ENCODE measurements at regions not wholly inside any gene's neighbourhood (a gene's known extent, or its start where the extent isn't known, plus 50 kb on each side); places are given as distances from the start of the nearest gene placed in this dataset.

DNA sequence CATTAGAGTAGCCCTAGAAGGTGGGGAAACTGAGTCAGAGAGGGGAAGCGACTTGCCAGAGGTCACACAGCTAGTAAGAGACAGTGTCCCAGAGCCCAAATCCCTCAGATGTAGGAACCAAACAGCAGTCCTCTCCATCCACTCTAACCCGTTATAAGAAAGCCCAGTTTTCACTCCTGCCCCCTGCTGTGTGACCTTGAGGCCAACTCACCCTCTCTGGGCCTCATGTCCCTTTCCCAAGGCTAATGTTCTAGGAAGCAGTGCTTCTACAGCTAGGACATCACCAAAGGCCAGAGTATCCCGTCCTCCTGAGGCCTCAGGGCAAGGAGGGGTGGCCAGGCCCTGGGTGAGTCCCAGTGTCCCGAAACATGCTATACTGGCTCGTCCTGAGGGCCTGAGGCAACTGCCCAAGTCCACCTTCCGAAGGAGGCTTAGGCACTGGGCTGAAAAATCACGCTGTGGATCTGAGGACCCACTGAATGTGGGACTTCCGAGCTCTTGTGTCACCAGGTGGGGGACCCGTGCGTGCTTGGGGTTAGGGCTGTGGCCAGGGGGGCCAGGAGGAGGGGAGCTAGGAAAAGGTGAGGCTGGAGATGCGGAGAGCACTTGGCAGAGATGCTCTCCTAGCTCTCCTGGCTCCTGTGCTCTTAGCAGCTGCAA, 109.2 kb upstream of the SLC6A11 start:
- Mint-ChIP-seq H3K27ac (no peak overlapping the region), H3K9me3 (no peaks in the 10 kb centered on the region), H3K36me3 (ENCODE audit: low read depth) (no peaks in the 10 kb centered on the region), H3K4me1 (peaks cover 4% of the 10 kb centered on the region), H3K4me3 (peak overlapping the region; percentile 23), H3K27me3 (peaks cover 70% of the 10 kb centered on the region)
- DNase-seq, result no peak
- no peak for ATAC-seq

DNA sequence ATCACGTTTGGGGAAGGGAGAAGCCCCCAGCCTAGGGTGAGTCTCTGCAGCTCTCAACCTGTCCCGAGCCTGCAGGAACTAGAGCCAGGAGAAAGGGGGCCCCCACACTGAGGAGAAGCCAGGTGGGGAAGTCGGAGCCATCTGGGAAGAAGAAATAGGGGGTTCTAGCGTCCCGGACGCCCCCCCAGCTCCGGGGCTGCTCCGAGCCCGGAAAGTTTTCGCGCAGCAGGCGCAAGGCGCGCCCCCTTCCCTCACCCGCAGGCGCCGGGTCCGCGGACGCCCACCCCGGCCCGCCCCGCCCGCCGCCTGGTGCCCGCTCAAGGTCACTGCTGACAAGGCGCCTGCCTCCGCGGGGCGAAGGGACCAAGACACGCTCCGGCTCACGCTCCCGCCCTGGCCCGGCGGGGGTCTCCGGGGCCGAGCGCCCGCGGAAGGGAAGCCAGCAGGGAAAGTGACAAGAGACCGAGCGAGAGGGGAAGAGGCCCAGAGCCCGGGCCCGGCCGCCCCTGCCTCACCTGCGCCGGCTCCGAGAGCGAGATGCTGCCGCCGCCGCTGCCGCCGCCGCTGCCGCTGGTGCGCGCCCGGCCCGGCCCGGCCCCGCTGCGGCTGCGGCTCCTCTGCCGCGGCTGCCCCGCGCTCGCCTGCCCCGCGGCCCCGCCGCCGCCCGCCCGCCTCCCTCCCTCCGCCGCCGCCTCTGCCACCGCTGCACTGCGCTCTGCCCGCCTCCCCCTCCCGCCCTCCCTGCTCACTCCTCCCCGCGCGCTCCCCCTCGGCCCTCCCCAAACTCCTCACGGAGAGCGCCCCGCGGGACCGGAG, 108.4 kb upstream of the SLC6A11 start:
- Mint-ChIP-seq H3K36me3 (ENCODE audit: low read depth) (no peaks in the 10 kb centered on the region), H3K4me3 (peak overlapping the region; percentile 23), H3K9me3 (no peaks in the 10 kb centered on the region), H3K27ac (no peak overlapping the region), H3K27me3 (peaks cover 68% of the 10 kb centered on the region), H3K4me1 (peaks cover 4% of the 10 kb centered on the region)
- DNase-seq (no peak), ATAC-seq (no peak)

DNA sequence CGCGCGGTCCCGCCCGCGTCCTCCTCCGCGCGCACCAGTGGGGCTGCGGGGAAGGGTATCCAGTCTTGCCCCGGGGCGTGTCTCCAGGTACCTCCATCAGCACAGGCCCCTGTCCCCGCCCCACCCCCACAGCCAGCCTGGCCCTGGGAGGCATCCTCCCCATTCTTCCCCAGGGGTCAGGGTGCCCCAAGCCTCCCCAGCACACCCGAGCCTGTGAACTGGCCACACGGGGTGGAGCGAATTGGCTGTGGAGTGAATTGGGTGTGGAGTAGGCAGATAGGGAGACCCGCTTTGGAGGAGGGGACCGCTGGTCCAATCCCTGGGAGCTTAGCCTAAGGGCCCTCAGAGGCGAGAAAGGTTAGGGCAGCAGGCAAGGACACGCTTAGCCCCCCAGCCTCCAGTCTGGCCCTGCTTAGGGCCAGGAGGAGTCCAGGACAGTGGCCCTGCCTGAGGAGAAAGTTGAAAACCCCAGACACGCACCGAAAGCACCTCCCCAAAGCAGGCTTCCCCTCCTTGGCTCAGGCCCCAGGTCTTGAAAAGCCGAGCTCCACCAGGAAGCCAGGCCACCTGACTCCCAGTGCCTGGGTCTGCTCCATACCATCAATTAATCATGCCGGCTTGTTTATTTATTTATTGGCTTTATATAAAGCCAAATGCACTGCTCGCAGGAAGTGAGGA, 107.7 kb upstream of the SLC6A11 start:
- H3K27me3 Mint-ChIP-seq, result peaks cover 61% of the 10 kb centered on the region
- H3K9me3 Mint-ChIP-seq, result no peaks in the 10 kb centered on the region
- H3K4me3 Mint-ChIP-seq, result no peak overlapping the region
- H3K4me1 Mint-ChIP-seq, result peaks cover 4% of the 10 kb centered on the region
- H3K27ac Mint-ChIP-seq, result no peak overlapping the region
- DNase-seq, result no peak
- H3K36me3 Mint-ChIP-seq (ENCODE audit: low read depth), result no peaks in the 10 kb centered on the region
- ATAC-seq, result no peak

DNA sequence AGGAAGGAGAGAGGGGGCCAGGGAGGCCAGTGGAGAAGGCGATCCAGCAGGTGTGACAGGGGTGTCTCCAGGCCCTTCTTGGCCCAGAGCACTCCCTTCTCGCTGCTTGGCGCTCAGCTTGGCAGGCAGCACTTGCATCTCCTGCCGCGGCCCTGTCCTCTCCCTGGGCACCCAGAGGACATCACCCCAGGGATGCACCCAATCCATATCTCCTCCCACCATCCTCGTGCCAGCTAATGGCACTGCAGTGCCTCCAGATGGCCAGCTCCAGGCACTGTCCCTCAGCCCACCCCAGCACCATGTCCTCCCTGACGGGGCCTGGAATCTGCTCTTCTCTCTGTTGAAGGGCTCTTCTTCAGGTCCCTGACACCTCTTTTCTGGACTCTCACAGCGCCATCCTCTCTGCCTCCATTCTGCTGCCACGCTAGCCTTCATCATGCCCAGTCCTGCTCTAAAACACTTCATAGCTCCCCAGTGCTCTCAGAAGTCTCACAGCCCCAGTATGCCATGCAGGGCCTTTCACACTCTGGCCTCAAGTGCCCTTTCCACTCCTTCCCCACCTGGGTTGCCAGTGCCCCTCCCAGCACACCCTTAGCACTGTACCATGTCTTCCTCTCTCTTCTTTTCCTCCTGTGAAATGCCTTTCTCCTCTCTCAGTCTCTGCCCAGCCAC, 106.8 kb upstream of the SLC6A11 start:
- Mint-ChIP-seq H3K4me1 (peaks cover 4% of the 10 kb centered on the region), H3K27me3 (peaks cover 56% of the 10 kb centered on the region), H3K9me3 (no peaks in the 10 kb centered on the region), H3K27ac (no peak overlapping the region), H3K36me3 (ENCODE audit: low read depth) (no peaks in the 10 kb centered on the region), H3K4me3 (no peak overlapping the region)
- no peak for DNase-seq
- peak; percentile 25 for ATAC-seq

DNA sequence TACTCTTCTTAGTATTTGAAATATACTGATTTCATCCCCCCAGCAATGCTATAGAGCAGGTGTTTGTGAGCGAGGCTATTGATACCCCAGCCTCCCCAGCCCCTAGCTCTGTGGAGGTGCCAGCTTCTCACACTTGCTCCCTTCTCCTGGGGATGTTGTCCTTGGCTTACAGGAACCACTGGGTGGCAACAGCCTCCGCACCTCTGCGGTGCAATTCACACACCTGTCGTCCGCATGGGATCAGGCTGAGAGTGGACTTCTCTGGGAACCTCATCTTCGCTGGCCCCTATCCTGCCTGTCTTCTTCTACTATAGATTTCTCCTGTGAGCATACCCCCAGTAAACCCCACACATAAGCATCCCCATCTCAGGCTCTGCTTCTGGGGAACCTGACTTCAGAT, 103.9 kb upstream of the SLC6A11 start:
- Mint-ChIP-seq H3K4me1 (peaks cover 1% of the 10 kb centered on the region), H3K36me3 (ENCODE audit: low read depth) (no peaks in the 10 kb centered on the region), H3K9me3 (peaks cover 4% of the 10 kb centered on the region), H3K4me3 (no peak overlapping the region), H3K27me3 (peaks cover 36% of the 10 kb centered on the region), H3K27ac (no peak overlapping the region)
- DNase-seq (no peak), ATAC-seq (no peak)

DNA sequence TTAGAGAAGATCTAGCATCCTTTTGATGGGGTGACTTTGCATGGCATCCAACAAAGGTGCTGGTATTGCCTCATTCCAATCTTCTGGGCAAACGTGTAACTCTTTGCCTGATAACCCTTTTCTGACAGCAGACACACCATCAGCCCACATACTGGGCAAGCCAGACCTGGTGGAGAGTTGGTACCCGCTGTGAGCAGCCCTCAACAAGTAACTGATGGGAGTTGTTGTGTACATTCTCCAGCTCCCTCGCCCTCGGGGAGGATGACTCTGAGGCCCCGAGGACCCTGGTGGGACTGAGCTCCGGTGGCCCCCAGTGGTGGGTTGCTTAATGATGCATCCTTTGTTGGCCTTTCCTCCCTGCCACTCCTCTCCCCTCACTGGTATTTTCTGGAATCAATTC, 102.4 kb upstream of the SLC6A11 start:
- Mint-ChIP-seq H3K27ac (no peak overlapping the region), H3K9me3 (peaks cover 4% of the 10 kb centered on the region), H3K4me3 (no peak overlapping the region), H3K27me3 (peaks cover 31% of the 10 kb centered on the region), H3K36me3 (ENCODE audit: low read depth) (no peaks in the 10 kb centered on the region), H3K4me1 (no peaks in the 10 kb centered on the region)
- ATAC-seq, result no peak
- DNase-seq, result no peak

DNA sequence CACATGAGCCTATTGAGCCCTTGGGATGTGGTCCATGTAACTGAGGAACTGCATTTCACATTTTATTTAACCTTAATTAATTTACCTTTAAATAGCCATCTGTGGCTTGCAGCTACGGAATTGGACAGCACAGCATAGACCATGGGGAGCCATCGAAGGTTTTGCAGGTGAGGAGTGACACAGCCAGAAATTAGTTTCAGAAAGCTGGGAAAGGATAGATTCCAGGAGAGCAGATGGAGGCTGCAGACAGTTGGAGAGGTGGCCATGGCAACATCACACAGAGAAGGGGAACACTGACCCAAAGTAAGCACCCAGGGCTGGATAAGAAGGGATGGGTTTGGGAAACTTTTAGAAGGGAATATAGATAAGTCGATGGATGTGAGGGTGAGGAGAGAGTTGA, 100.1 kb upstream of the SLC6A11 start:
- DNase-seq (no peak), ATAC-seq (no peak)
- Mint-ChIP-seq H3K9me3 (peaks cover 4% of the 10 kb centered on the region), H3K4me3 (no peak overlapping the region), H3K27me3 (peaks cover 12% of the 10 kb centered on the region), H3K27ac (no peak overlapping the region), H3K4me1 (no peaks in the 10 kb centered on the region), H3K36me3 (ENCODE audit: low read depth) (no peaks in the 10 kb centered on the region)

DNA sequence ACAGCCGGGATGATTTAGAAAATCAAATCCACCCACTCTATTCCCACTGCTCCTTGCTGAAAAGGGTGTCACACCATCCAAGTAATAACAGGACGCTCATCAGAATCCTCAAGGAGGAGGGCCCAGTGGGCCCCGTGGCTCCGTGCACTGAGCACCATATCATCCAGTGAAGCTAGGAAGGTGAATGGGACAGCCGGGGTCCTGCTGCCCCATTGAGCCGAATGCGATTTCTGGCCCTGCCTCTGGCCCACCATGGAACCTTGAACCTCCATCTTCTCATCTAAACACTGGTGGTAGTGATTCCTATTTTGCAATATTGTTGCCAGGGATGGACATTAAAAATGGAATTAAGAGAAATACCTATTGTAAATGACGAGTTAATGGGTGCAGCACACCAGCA, 99.1 kb upstream of the SLC6A11 start:
- Mint-ChIP-seq H3K36me3 (ENCODE audit: low read depth) (no peaks in the 10 kb centered on the region), H3K27ac (no peak overlapping the region), H3K4me3 (no peak overlapping the region), H3K4me1 (no peaks in the 10 kb centered on the region), H3K9me3 (peaks cover 4% of the 10 kb centered on the region), H3K27me3 (peaks cover 11% of the 10 kb centered on the region)
- ATAC-seq (no peak), DNase-seq (no peak)

DNA sequence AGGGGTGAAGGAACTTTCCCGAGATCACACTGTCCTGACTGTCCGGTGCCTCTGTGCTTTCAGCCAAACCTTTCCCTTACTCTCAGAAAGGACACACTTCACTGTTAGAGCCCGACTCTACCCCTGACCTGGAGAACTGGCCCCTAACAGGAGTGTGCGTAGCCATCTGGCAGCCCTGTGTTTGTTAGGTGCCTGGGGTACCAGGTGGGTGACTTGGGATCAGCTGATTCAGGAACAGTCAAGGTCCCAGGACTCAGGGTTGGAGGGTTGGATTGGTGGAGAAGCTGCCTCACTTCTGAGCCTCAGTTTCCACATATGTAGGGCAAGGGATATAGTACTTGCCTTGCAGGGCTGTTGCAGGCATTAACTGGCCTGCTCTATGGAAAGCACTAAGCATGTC, 98.3 kb upstream of the SLC6A11 start:
- Mint-ChIP-seq H3K27ac (no peak overlapping the region), H3K9me3 (peaks cover 4% of the 10 kb centered on the region), H3K27me3 (peaks cover 6% of the 10 kb centered on the region), H3K36me3 (ENCODE audit: low read depth) (no peaks in the 10 kb centered on the region), H3K4me1 (no peaks in the 10 kb centered on the region), H3K4me3 (no peak overlapping the region)
- ATAC-seq, result no peak
- no peak for DNase-seq

DNA sequence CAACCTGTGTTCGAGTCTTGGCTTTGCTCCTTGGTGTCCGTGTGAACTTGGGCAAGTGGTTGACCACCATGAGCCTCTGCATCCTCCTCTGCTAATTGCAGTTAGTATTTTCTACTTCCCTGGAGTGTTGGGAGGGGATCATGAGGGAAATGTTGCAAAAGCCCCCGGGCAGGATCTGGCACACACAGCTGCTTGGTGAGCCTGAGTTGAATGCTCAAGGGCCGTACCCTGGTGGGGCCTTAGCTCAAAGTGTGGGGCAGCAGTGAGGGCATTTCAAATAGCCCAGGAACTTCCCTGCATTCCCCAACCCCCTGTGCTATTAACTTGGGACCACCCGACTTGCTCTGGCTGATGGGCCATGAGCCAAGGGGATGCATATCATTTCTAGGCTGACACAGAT, 94.9 kb upstream of the SLC6A11 start:
- H3K27me3 Mint-ChIP-seq, result no peaks in the 10 kb centered on the region
- H3K9me3 Mint-ChIP-seq, result no peaks in the 10 kb centered on the region
- no peaks in the 10 kb centered on the region for H3K4me1 Mint-ChIP-seq
- no peaks in the 10 kb centered on the region for H3K36me3 Mint-ChIP-seq (ENCODE audit: low read depth)
- DNase-seq (no peak), ATAC-seq (no peak)
- H3K27ac Mint-ChIP-seq, result no peak overlapping the region
- no peak overlapping the region for H3K4me3 Mint-ChIP-seq

DNA sequence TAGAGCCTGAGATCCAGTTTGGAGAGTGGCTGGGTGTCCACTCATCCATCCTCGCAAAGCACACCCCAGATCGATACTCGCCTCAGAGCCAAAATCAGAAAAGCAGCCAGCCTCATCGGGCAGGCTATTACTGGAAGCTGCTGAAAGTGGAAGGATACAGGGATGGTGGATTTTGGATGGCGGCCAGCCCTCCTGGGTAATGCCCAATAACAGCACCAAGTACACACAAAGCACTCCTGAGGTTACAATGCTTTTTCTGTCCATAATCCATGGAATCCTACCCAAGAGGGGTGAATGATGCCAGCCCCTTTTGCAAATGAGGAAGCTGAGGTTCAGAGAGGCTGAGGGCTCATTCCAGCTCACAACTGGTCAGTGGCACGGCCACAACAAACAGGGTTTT, 93.1 kb upstream of the SLC6A11 start:
- H3K9me3 Mint-ChIP-seq, result no peaks in the 10 kb centered on the region
- no peaks in the 10 kb centered on the region for H3K4me1 Mint-ChIP-seq
- no peak overlapping the region for H3K27ac Mint-ChIP-seq
- DNase-seq (no peak), ATAC-seq (no peak)
- H3K27me3 Mint-ChIP-seq, result peaks cover under 1% of the 10 kb centered on the region
- H3K4me3 Mint-ChIP-seq, result no peak overlapping the region
- H3K36me3 Mint-ChIP-seq (ENCODE audit: low read depth), result no peaks in the 10 kb centered on the region

DNA sequence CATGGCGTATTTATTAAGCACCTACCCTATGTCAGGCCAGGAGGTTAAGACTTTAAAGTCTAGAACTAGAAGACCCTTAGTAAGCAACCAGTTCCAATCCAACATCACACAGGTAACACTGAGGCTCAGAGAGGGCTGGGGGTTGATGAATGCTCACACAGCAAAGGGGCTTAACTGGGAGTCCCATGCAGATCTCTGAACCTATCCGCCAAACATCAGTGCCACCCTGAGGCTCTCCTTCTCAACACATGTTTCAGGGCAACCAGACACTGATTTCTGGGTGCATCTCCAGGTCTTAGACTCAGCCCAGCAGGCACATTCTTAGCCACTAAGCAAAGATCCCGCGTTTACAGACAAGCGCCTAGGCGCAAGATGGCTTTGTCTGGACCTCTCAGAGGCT, 92.0 kb upstream of the SLC6A11 start:
- DNase-seq, result no peak
- H3K27me3 Mint-ChIP-seq, result peaks cover 9% of the 10 kb centered on the region

DNA sequence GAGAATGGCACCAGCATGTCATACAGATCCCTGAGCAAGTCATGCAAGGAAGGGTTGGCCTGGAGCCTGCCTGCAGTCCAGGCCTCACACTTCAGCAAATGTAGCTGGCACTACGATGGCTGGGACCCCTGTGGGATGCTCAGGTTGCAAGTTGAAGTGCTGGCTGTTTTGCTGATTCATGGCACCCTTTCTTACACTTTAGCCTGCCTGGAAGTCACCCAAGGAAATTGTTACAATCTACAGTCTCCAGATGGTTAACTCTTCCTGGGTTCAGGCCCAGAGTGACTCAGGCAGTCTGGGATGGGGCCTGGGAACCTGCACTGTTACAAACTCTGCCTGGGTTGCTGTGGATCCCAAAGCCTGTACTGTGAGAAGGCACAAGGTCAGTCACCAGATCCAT, 91.0 kb upstream of the SLC6A11 start:
- Mint-ChIP-seq H3K27me3 (peaks cover 13% of the 10 kb centered on the region), H3K4me1 (no peaks in the 10 kb centered on the region), H3K4me3 (no peak overlapping the region), H3K27ac (no peak overlapping the region), H3K9me3 (no peaks in the 10 kb centered on the region), H3K36me3 (ENCODE audit: low read depth) (no peaks in the 10 kb centered on the region)
- ATAC-seq (no peak), DNase-seq (no peak)

More for the DNA sequence above, 92.0 kb upstream of the SLC6A11 start:
- Mint-ChIP-seq H3K36me3 (ENCODE audit: low read depth) (no peaks in the 10 kb centered on the region), H3K4me1 (no peaks in the 10 kb centered on the region), H3K4me3 (no peak overlapping the region), H3K9me3 (no peaks in the 10 kb centered on the region), H3K27ac (no peak overlapping the region)
- ATAC-seq, result no peak

DNA sequence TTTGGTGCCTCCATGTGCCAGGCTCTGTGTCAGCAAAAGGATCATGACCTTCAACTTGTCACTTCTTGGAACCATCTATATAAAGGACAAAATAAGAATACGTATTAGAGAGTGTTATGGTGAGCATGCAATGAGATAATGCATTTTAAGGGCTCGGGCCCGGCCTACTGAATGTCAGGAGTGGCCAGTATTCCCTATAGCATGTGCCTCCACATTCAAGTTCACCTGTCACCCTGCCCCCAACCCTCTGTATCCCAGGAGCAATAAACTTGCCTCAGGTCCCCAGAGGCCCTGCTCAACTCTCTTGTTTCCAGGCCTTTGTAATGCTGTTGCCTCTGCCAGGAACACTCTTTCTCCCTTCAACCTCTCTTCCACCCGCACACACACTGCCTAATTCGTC, 90.2 kb upstream of the SLC6A11 start:
- DNase-seq (no peak), ATAC-seq (no peak)
- no peak overlapping the region for H3K4me3 Mint-ChIP-seq
- peaks cover under 1% of the 10 kb centered on the region for H3K9me3 Mint-ChIP-seq
- H3K4me1 Mint-ChIP-seq, result no peaks in the 10 kb centered on the region
- H3K36me3 Mint-ChIP-seq (ENCODE audit: low read depth), result no peaks in the 10 kb centered on the region
- H3K27ac Mint-ChIP-seq, result no peak overlapping the region
- H3K27me3 Mint-ChIP-seq, result peaks cover 17% of the 10 kb centered on the region
